ENCODE measurements at regions not wholly inside any gene's neighbourhood (a gene's known extent, or its start where the extent isn't known, plus 50 kb on each side); places are given as distances from the start of the nearest gene placed in this dataset.

- TF ChIP-seq CTCF (conservative IDR thresholded peaks at IDR 0.05; ENCODE audit: low read depth, low read length), result no peak
- no peak for TF ChIP-seq EZH2phosphoT487 (IDR thresholded peaks at IDR 0.05; ENCODE audit: borderline replicate concordance, low read length)
- no peak for TF ChIP-seq EZH2 (IDR thresholded peaks at IDR 0.05; ENCODE audit: low read length, unreplicated experiment)
These were observed 922.6 kb upstream of the PABPC4L start for GRCh38 chr4:135124196-135124595.

Measured in PC-3 (cell line).